ENCODE measurements at regions not wholly inside any gene's neighbourhood (a gene's known extent, or its start where the extent isn't known, plus 50 kb on each side); places are given as distances from the start of the nearest gene placed in this dataset.

GRCh38 chr7:131897790-131898165, 341.4 kb upstream of the PODXL start:
- DNase-seq (ENCODE audit: low read depth) = no peak

- DNase-seq (ENCODE audit: low read depth) = no peak
Observed at GRCh38 chr7:131897016-131897789, 340.8 kb upstream of the PODXL start.

GRCh38 chr7:131896165-131896863, 339.9 kb upstream of the PODXL start:
- DNase-seq (ENCODE audit: low read depth) = no peak

- no peak for DNase-seq (ENCODE audit: low read depth)
Observed at GRCh38 chr7:131895541-131896164, 339.2 kb upstream of the PODXL start.

GRCh38 chr7:131893631-131894340, 337.4 kb upstream of the PODXL start:
- no peak for DNase-seq (ENCODE audit: low read depth)

GRCh38 chr7:131890176-131890575, 333.7 kb upstream of the PODXL start:
- DNase-seq (ENCODE audit: low read depth) = no peak

- DNase-seq (ENCODE audit: low read depth) = no peak
Observed at GRCh38 chr7:131889572-131890150, 333.2 kb upstream of the PODXL start.

- no peak for DNase-seq (ENCODE audit: low read depth)
Observed at GRCh38 chr7:131883769-131884168, 327.3 kb upstream of the PODXL start.

- DNase-seq (ENCODE audit: low read depth) = no peak
Observed at GRCh38 chr7:131883196-131883595, 326.8 kb upstream of the PODXL start.

- no peak for DNase-seq (ENCODE audit: low read depth)
Observed at GRCh38 chr7:131882321-131882720, 325.9 kb upstream of the PODXL start.

- DNase-seq (ENCODE audit: low read depth) = no peak
Observed at GRCh38 chr7:131880078-131880477, 323.6 kb upstream of the PODXL start.

- DNase-seq (ENCODE audit: low read depth) = no peak
Observed at GRCh38 chr7:131879424-131879823, 323.0 kb upstream of the PODXL start.

- DNase-seq (ENCODE audit: low read depth) = no peak
Observed at GRCh38 chr7:131878777-131879176, 322.3 kb upstream of the PODXL start.

- DNase-seq (ENCODE audit: low read depth) = no peak
Observed at GRCh38 chr7:131873581-131873980, 317.2 kb upstream of the PODXL start.

- no peak for DNase-seq (ENCODE audit: low read depth)
Observed at GRCh38 chr7:131869986-131870385, 313.6 kb upstream of the PODXL start.

- DNase-seq (ENCODE audit: low read depth) = no peak
Observed at GRCh38 chr7:131869169-131869844, 312.9 kb upstream of the PODXL start.

- no peak for DNase-seq (ENCODE audit: low read depth)
Observed at GRCh38 chr7:131867461-131867860, 311.0 kb upstream of the PODXL start.

- DNase-seq (ENCODE audit: low read depth) = no peak
Observed at GRCh38 chr7:131865911-131866310, 309.5 kb upstream of the PODXL start.

- DNase-seq (ENCODE audit: low read depth) = no peak
Observed at GRCh38 chr7:131861620-131862346, 305.4 kb upstream of the PODXL start.

GRCh38 chr7:131859147-131859821, 302.9 kb upstream of the PODXL start:
- no peak for DNase-seq (ENCODE audit: low read depth)

All from T-helper 22 cell (primary cell).